ENCODE measurements at regions not wholly inside any gene's neighbourhood (a gene's known extent, or its start where the extent isn't known, plus 50 kb on each side); places are given as distances from the start of the nearest gene placed in this dataset.

- TF ChIP-seq CTCF (IDR thresholded peaks at IDR 0.05) (no peak), POLR2A (IDR thresholded peaks at IDR 0.05) (no peak)
Measured at GRCh38 chr21:25298512-25299491, 308.5 kb downstream of the MRPL39 start.
